GM21447 (cell line): ENCODE measurements at regions not wholly inside any gene's neighbourhood (a gene's known extent, or its start where the extent isn't known, plus 50 kb on each side); places are given as distances from the start of the nearest gene placed in this dataset.
"Not testable (repeated sequence)": the region's sequence is repeated elsewhere in the genome, so short reads cannot be mapped to it uniquely, and the experiment has no call there.

Experiments
- ATAC-seq: cut with Tn5 transposase; IDR thresholded peaks from one replicate; pipeline ENCODE4 v1.9.1; 2021; ENCODE audit not compliant: unreplicated experiment

DNA sequence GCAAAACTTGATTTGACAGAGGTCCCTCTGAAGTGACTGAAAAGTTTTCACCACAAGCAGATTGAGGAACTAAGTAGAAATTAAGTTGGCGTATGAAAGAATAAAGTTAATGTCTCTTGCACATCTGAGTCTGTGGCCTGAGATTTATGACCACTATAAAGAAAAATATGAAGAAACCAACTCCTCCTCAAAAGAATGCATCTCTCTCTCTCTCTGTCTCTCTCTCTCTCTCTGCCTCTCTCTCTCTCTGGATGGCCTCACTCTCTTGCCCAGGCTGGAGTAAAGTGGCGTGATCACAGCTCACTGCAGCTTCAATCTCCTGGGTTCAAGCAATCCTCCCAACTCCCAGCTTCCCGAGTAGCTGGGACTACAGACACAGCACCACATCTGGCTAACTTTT is 55.2 kb downstream of the RPL22L1 start:
- ATAC-seq = no peak

DNA sequence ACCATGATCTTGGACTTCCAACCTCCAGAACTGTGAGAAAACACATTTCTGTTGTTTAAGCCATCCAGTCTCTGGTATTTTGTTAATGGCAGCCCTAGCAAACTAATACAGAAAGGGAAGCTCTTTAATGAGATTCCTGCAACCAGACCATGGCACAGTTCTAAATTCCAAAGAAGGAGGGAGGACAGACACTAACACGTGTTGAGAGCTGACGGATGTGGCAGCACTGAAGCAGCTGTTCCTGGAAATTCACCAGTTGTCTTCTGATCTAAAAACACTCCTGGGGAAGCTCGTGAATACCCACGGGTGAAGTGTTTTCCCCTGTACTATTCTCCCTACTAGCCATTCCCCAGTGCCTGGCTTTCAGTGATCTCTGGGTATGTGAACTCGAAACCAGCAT is 56.7 kb downstream of the RPL22L1 start:
- ATAC-seq = no peak

DNA sequence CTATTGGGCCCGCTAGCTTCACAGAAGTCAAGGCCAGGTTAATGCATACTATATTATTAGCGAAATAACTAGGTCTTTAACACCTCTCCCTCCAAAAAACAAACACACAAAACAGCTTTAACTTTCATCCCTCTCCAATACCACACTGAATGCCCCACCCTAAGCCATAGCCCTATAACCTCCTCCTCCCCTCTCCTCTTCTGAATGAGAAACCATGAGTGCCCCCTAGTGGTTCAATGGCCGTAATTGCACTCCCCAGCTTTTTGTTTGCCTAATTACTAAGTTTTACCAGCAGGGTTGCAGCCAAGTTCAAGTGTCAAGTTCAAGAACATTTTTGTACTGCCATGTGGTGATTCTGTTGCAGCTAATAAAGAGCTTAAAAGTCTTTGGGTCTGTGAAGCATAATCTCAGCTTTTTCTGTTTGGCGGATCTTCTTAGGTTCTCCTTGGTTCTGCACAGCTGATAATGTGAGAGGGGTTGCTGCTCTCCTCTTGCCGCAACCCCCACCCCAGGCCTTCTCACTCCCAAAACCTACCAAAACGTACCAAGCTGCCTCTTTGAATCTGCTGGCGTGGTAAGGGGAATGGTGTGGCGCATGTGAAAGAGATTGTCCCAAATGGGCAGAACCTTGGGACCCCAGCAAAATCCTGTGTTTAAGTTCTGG is 57.9 kb downstream of the RPL22L1 start:
- ATAC-seq = peak; percentile 76

DNA sequence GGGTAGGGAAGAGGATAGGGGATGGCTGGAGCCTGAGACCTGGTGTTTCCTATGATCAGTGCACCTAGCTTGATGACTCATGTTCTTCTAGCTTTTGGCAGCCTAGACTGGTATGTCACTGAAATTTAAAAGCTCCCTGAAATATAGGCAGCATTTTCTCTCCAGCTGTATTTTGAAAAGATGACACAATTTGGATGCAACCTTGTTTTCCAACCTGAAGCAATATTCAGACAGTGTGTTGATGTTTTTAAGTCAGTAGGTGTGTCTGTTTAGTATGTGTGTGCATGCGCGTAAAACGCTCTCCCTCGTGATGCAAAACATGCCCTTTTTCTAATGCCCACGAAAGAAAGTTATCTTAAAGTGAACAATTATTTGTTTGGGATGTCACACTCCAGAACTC is 58.5 kb downstream of the RPL22L1 start:
- no peak for ATAC-seq

DNA sequence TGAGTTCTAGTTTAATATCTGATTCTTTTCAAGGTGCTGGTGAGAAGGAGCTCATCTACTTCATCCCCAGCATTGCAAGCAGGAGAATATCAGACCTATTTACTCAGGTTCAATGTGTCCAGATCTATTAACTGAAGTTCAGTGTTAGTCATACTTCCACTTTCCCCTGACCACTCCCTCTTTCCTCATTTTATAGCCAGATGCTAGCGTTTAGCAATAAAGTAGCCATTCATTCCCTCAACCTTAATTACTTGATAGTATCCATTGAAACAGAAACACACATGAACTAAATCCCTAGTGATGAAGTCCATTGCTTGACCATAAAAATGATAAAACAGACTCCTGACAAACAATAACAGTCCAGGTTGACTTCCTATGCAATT is 60.0 kb downstream of the RPL22L1 start:
- ATAC-seq = no peak

DNA sequence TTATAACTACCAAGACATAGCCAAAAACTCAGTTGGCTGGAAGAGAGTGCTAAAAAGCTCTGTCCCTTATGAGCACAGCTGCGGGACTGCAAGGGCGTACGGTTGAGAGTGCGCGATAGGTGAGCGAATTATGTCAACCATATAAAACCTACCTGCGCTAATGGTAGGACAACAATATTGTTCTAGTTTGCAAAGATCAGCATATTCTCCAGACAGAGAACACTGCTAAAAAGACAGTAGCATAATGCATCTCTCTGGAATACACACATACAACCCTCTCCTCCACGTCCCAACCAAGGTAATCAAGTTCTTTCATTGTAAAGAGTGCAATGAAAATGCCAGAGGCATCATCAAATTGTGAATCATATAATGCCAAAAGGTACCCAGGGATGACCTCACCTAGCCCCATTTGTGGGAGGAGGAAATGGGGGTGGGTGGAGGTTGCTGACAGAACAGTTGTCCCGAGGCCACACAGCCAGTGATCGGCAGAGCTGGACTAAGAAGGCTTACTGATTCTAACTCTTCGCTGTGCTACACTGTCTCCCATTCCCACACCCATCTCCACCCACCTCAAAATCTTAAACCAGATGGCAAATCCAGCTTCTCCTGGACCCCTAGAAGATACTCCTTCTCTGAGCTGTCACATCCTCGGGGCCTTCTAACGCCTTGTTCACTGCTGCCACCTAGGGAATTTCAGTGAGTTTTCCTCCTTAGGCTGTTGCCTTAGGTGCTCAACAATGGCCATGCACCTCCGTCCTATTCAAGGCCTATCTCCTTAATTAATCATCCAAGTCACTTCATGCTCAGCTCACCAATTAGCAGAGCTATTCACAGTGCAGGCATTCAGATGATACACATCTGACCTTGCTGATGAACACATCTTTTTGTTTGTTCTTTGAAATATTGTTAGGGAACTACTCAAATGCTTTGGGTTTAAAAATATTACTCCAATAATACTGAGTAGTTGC is 60.7 kb downstream of the RPL22L1 start:
- no peak for ATAC-seq

DNA sequence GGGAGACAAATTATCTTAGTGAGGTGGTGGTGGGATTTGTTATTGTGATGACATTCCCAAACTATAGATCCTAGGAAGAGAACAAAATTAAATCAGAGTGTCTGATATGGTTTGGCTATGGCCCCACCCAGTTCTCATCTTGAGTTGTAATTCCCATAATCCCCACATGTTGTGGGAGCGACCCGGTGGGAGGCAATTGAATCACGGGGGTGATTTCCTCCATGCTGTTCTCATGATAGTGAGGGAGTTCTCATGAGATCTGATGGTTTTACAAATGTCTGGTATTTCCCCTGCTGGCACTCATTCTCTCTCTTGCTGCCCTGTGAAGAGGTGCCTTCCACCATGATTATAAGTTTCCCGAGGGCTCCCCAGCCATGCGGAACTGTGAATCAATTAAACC is 62.0 kb downstream of the RPL22L1 start:
- no peak for ATAC-seq

DNA sequence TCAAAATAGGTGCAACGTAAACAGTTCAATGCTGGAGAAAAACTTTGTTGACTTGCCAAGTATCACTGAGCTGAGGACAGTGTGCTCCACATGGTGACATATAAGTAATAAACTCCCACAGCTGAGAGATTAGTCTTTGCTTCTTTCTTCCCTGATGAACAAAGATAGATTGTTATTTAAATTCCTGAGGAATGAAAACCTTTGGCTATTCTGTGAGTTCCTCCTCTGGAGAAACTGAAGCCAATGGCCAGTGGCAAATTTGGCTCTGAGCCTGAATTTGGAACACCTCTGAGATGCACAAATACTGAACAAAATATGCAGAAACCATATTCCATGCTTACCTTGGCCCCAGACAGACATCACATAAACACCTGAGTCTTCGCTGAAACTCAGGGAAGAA is 63.3 kb downstream of the RPL22L1 start:
- no peak for ATAC-seq

DNA sequence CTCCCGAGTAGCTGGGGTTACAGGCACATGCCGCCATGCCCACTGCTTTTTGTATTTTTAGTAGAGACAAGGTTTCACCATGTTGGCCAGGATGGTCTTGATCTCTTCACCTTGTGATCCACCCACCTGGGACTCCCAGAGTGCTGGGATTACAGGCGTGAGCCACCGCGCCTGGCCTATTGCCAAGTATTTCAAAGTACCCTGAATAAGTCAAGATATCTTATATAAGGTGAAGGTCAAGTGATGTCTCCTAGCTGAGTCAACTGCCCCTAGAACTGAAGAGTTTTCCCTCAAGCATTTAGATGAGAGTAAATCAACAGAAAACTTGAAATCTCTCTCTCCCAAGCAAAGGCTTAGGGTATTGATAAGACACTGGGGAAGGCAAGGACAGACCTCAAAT is 63.9 kb downstream of the RPL22L1 start:
- no peak for ATAC-seq

DNA sequence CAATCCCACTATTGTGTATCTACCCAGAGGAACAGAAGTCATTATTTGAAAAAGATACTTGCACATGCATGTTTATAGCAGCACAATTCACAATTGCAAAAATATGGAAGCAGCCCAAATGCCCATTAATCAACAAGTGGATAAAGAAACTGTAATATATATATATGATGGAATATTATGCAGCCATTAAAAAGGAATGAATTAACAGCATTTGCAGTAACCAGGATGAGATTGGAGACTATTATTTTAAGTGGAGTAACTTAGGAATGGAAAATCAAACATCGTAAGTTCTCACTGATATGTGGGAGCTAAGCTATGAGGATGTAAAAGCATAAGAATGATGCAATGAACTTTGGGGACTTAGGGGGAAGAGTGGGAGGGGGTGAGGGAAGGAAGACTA is 64.7 kb downstream of the RPL22L1 start:
- not testable (repeated sequence) for ATAC-seq

DNA sequence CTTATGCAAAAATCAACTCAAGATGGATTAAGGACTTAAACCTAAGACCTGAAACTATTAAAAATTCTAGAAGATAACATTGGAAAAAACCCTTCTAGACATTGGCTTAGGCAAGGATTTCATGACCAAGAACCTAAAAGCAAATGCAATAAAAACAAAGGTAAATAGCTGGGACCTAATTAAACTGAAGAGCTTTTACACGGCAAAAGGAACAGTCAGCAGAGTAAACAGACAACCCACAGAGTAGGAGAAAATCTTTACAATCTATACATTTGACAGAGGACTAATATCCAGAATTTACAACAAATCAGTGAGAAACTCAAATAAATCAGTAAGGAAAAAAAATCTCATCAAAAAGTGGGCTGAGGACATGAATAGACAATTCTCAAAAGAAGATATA is 65.4 kb downstream of the RPL22L1 start:
- ATAC-seq = not testable (repeated sequence)

DNA sequence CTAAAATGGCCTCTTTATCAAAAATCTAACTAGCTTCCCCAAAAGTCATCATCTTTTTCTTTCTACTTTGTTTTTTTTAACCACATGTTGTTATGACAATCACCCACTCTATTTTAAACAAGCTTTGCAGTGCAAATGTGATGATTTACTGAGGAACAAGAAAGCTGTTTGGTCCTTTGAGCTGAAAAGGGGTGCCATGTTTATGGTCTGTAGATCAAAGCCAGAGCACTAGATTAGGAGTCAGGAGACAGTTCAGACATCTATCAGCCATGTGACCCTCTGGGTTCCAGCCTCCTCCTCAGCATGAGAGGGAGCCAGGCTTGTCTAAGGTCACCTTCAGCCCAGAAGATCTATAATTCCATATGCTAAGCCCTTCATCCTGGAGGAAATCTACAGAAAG is 65.9 kb downstream of the RPL22L1 start:
- no peak for ATAC-seq

DNA sequence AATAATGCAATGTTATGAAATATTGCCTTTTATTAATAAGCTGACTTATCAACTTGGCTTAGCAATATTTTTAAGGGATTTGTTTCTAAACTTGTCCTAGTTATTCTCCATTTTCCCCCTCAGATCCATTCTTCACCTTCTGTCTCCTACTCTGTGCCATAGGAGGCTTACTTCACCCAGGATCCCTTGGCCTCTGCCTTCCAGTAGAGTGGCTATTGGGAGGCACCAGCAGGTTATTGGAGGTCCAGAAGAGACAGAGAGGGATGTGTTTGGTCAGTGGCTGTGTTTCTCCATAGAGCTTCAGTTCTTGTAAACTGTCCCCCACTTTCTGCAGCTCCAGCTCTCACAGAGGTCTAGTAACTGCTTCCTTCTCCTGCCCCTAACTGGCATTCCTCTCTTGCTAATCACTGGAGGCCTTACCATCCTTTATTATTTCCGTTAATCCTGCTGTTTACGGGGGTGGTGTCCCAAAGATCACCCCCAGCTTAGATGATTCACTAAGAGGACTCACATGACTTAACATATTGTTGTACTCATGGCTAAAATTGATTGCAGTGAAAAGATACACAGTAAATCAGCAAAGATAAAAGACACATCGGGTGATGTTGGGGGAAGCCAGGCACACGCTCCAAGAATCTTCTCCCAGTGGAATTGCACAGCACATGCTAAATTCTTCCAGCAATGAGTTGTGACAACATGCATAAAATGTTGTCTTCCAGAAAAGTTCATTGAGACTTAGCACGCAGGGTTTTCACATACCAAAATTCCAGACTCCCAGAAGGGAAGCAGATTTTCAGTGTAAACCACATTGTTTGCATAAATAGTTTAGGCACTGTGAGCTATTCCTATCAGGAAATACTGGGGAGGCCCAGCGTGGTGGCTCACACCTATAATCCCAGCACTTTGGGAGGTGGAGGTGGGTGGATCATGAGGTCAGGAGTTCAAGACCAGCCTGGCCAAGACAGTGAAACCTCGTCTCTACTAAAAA is 67.5 kb downstream of the RPL22L1 start:
- no peak for ATAC-seq

DNA sequence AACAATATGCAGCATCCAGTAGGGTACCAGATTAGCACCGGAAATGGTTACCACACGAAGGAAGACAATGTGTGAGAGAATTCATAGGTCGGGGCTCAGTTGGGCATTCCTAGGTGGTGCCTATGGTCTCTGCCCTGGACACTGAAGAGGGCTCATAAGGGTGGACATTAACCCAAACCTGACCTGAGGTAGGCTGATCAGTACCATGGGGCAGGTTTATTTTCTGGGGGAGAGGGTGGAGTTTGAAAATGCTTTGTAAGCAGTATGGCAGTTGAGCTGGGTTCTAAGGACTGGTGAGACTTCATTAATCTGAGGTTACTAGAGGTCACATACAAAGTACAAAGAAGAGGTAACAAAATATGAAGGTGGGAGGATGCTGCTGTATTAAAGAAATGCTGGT is 68.4 kb downstream of the RPL22L1 start:
- no peak for ATAC-seq

DNA sequence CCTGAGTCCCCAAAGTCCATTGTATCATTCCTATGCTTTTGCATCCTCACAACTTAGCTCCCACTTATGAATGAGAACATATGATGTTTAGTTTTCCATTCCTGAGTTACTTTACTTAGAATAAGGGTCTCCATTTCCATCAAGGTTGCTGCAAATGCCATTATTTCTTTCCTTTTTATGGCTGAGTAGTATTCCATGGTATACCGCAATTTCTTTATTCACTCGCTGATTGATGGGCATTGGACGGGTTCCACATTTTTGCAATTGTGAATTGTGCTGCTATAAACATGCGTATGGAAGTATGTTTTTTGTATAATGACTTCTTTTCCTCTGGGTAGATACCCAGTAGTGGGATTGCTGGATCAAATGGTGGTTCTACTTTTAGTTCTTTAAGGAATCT is 69.7 kb downstream of the RPL22L1 start:
- not testable (repeated sequence) for ATAC-seq

DNA sequence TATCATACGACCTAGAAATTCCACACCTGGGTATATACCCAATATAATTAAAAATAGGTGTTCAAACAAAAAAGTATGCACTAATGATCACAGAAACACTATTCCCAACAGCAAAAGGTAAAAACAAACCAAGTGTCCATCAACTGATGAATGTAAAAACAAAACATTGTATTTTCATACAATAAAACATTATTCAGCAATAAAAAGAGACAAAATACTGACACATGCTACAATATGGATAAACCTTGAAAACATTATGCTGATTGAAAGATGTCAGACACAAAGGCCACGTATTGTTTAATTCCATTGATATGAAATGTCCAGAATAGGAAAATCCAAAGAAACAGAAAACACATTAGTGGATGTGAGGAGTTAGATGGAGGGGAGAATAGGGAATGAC is 71.0 kb downstream of the RPL22L1 start:
- no peak for ATAC-seq

DNA sequence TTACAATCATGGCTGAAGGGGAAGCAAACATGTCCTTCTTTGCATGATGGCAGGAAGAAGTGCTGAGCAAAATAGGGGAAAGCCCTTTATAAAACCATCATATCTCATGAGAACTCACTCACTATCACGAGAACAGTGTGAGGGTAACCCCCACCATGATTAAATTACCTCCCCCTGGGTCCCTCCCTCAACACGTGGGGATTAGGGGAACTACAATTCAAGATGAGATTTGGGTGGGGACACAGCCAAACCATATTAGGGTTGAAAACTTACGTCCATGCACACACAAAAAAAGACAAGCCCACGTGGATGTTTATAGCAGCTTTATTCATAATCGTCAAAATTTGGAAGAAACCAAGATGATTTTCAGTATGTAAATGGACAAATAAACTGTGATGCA is 72.3 kb downstream of the RPL22L1 start:
- ATAC-seq = no peak

DNA sequence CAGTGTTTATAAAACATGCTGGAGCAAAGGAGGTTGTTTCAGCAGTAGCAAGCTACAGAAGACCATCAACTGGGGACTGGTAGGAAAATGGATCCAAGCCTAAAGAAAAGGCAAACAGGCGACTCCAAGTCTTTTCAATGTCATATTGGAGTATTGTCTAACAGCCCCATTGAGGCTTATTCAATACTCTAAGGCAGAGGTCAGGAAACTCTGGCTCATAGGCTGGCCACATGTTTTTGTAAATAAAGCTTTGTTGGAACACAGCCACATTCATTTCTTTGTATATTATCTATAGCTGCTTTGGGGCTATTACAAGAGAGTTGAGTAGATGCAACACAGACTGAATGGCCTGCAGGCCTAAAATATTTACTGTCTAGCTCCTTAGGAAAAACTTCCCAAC is 77.5 kb downstream of the RPL22L1 start:
- no peak for ATAC-seq

DNA sequence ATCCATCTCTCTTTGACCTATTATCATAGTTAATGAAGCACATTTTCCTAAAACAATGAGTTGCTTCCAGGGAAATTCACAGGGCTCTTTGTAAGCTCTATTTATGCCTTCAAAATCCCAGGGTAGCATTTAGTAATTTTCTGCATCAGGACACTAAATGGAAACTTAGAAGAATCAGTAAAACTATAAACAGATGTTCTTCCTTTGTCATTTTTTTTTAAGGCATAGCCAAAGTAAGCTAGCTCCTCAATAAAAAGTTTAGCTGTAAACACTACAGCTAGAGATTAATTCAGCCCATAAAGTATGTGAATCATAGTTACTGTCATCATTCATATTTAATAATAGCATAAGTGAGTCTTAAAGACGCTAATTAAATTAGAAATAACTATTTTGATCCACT is 79.3 kb downstream of the RPL22L1 start:
- no peak for ATAC-seq

DNA sequence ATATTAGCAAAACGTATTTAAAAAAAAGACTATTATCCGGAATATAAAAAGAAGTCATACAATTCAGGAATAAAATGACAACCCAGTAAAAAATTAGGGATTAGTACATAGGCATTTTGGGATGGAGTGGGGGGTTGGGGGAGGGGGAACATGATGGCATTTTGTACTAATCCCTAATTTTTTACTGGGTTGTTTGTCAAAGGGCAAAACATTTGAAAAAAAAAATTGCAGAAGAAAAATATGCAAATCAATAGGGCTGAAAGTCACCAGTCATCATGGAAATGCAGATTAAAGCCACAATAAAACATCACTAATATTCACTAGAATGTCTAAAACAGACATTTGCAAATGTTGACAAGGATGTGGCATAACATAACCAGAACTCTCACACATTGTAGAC is 82.5 kb downstream of the RPL22L1 start:
- ATAC-seq = no peak

DNA sequence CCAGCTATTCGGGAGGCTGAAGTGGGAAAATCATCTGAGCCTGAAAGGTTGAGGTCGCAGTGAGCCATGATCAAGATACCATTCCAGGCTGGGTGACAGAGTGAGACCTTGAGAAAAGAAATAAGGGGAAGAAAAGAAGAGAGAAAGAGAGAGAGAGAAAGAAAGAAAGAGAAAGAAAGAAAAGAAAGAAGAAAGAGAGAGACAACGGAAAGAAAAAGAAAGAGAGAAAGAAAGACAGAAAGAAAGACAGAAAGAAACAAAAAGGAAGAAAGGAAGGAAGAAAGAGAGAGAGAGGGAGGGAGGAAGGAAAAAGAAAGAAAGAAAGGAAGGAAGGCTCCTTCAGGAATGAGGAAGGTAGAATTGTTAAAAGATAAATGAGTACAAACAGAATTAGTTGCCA is 84.5 kb downstream of the RPL22L1 start:
- ATAC-seq = no peak
